Thymus (tissue), 11 donors: ENCODE measurements at regions not wholly inside any gene's neighbourhood (a gene's known extent, or its start where the extent isn't known, plus 50 kb on each side); places are given as distances from the start of the nearest gene placed in this dataset.

Source experiments
- DNase-seq, 9 donors: peaks; one replicate each; pipeline ENCODE4 v3.0.0-alpha.2; 2013; ENCODE audit warnings: low spot score in 9 of 9, low read depth in 6 of 9, missing footprints in 1 of 9
- H3K27ac ChIP-seq, 2 donors: one replicate each; pipeline ENCODE4 v1.5.1; 2013; ENCODE audit warnings: control low read depth in 1 of 2, low read depth in 1 of 2, low read length in 1 of 2, mild to moderate bottlenecking in 1 of 2, moderate library complexity in 1 of 2
- H3K27me3 ChIP-seq, 2 donors: one replicate each; pipeline ENCODE4 v1.5.1; 2013; ENCODE audit warnings: low read length in 1 of 2; ENCODE audit not compliant: control insufficient read depth in 2 of 2, insufficient read depth in 1 of 2
- H3K36me3 ChIP-seq, 2 donors: one replicate each; pipeline ENCODE4 v1.5.1; 2013; ENCODE audit warnings: low read length in 1 of 2, mild to moderate bottlenecking in 1 of 2, moderate library complexity in 1 of 2; ENCODE audit not compliant: control insufficient read depth in 2 of 2, insufficient read depth in 2 of 2
- H3K4me1 ChIP-seq, 2 donors: one replicate each; pipeline ENCODE4 v1.5.1; 2013; ENCODE audit warnings: low read length in 2 of 2; ENCODE audit not compliant: control insufficient read depth in 2 of 2, insufficient read depth in 2 of 2
- H3K4me3 ChIP-seq, 2 donors: one replicate each; pipeline ENCODE4 v1.5.1; 2013; ENCODE audit warnings: low read length in 2 of 2, control low read depth in 1 of 2, mild to moderate bottlenecking in 1 of 2
- H3K9me3 ChIP-seq, 2 donors: one replicate each; pipeline ENCODE4 v1.5.1; 2013; ENCODE audit warnings: low read length in 1 of 2, mild to moderate bottlenecking in 1 of 2; ENCODE audit not compliant: control insufficient read depth in 2 of 2, insufficient read depth in 1 of 2
- WGBS: extraction: QIAGEN DNeasy Blood & Tissue Kit; methylation state at CpG from one replicate; pipeline ENCODE4 v1.1.7; 2013; 5-methylcytosine and 5-hydroxymethylcytosine counted together
- donor health status: healthy.

DNA sequence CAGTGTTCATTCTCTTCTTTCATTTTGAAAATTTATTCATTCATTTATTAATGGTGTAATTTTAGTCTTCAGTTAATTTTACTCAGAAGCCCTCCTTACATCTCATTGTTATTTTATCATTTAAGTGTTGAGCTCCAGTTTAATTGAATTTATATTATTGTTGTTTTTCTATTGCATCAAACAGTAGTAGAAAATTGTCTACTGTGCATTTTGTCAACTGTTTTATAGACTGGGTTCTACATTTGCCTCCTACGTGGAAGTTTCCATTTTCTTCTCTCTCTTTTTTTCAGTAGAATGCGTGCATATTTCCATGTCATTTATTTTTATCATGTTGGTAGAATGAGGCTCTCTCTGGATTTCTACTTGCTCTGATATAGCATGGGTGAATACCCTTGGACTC, 487.4 kb downstream of the NR2F2 start:
- no peaks in the 10 kb centered on the region for H3K9me3 ChIP-seq
- no peaks in the 10 kb centered on the region for H3K4me1 ChIP-seq
- H3K27me3 ChIP-seq: no peaks in the 10 kb centered on the region
- 95% methylated on average over 2 of the region's 2 CpGs for WGBS
- no peaks in the 10 kb centered on the region for H3K36me3 ChIP-seq
- no peak overlapping the region for H3K27ac ChIP-seq
- no peak for DNase-seq
- no peak overlapping the region for H3K4me3 ChIP-seq

- WGBS: 86% methylated on average over 4 of the region's 4 CpGs
- no peak for DNase-seq
- H3K4me3 ChIP-seq: no peak overlapping the region
- no peaks in the 10 kb centered on the region for H3K27me3 ChIP-seq
- no peaks in the 10 kb centered on the region for H3K9me3 ChIP-seq
- H3K4me1 ChIP-seq: no peaks in the 10 kb centered on the region
- H3K27ac ChIP-seq: no peak overlapping the region
- no peaks in the 10 kb centered on the region for H3K36me3 ChIP-seq
Measured at GRCh38 chr15:96818861-96819260, 488.4 kb downstream of the NR2F2 start.

GRCh38 chr15:96827981-96828380, 497.5 kb downstream of the NR2F2 start:
- H3K27me3 ChIP-seq: no peaks in the 10 kb centered on the region
- no peaks in the 10 kb centered on the region for H3K36me3 ChIP-seq
- no peak for DNase-seq
- H3K4me1 ChIP-seq: no peaks in the 10 kb centered on the region
- 81% methylated on average over 8 of the region's 8 CpGs for WGBS
- H3K4me3 ChIP-seq: no peak overlapping the region
- H3K9me3 ChIP-seq: no peaks in the 10 kb centered on the region
- no peak overlapping the region for H3K27ac ChIP-seq

- H3K27me3 ChIP-seq: no peaks in the 10 kb centered on the region
- DNase-seq: no peak
- 83% methylated on average over 14 of the region's 14 CpGs for WGBS
Measured at GRCh38 chr15:96837241-96837970, 506.9 kb downstream of the NR2F2 start.

GRCh38 chr15:96838081-96838480, 507.6 kb downstream of the NR2F2 start:
- no peaks in the 10 kb centered on the region for H3K36me3 ChIP-seq
- H3K27ac ChIP-seq: no peak overlapping the region
- peaks cover 0 to 9% of the 10 kb centered on the region in 2 donors for H3K9me3 ChIP-seq
- no peaks in the 10 kb centered on the region for H3K27me3 ChIP-seq
- no peak overlapping the region for H3K4me3 ChIP-seq
- no peak for DNase-seq
- H3K4me1 ChIP-seq: no peaks in the 10 kb centered on the region

More at GRCh38 chr15:96837241-96837970, 506.9 kb downstream of the NR2F2 start:
- H3K4me3 ChIP-seq: no peak overlapping the region
- H3K27ac ChIP-seq: no peak overlapping the region
- no peaks in the 10 kb centered on the region for H3K36me3 ChIP-seq
- H3K4me1 ChIP-seq: no peaks in the 10 kb centered on the region
- peaks cover 0 to 9% of the 10 kb centered on the region in 2 donors for H3K9me3 ChIP-seq

DNA sequence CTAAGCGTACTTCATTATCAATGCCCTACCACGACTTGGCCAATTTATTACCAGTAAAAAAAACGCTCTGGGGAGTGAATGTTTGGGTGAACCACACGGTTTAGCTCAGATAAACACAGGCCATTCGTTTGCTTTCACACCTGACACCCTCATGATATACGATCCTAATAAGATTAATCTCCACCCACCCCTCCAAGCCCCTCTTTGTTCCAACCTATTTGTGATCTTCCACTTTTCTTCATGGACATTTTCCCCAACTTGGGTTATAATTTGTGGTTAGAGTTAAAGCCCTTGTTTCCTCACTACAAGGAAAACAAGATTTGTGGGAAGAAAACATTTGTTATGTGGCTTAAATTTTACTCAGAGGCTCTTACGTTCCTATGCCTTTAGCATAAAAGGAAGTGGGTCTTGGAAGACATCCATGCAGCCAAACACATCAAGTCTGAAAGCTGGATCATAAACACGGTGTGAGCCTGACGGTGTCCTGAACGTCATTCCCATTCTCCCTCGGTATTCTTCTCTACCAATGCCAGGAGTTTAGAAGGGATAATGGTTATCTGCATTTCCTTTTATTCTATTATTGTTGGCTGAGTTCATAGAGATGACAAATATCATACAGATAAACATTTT, 518.9 kb downstream of the NR2F2 start:
- no peaks in the 10 kb centered on the region for H3K27me3 ChIP-seq
- no peak for DNase-seq
- no peak overlapping the region for H3K4me3 ChIP-seq
- H3K4me1 ChIP-seq: no peaks in the 10 kb centered on the region
- peaks cover 0 to 8% of the 10 kb centered on the region in 2 donors for H3K9me3 ChIP-seq
- WGBS: 50% methylated on average over 11 of the region's 11 CpGs
- H3K27ac ChIP-seq: no peak overlapping the region
- H3K36me3 ChIP-seq: no peaks in the 10 kb centered on the region

GRCh38 chr15:96851613-96852012, 521.1 kb downstream of the NR2F2 start:
- H3K36me3 ChIP-seq: no peaks in the 10 kb centered on the region
- no peak for DNase-seq
- no peaks in the 10 kb centered on the region for H3K4me1 ChIP-seq
- H3K27ac ChIP-seq: no peak overlapping the region
- 77% methylated on average over 3 of the region's 3 CpGs for WGBS
- H3K4me3 ChIP-seq: no peak overlapping the region
- H3K9me3 ChIP-seq: peaks cover 0 to 8% of the 10 kb centered on the region in 2 donors
- H3K27me3 ChIP-seq: no peaks in the 10 kb centered on the region

- Histone ChIP-seq H3K27ac (no peak overlapping the region), H3K4me3 (no peak overlapping the region), H3K27me3 (no peaks in the 10 kb centered on the region), H3K36me3 (no peaks in the 10 kb centered on the region), H3K4me1 (no peaks in the 10 kb centered on the region), H3K9me3 (no peaks in the 10 kb centered on the region)
- WGBS: 85% methylated on average over 9 of the region's 9 CpGs
- DNase-seq: no peak
Measured at GRCh38 chr15:96858694-96859093, 528.2 kb downstream of the NR2F2 start.

DNA sequence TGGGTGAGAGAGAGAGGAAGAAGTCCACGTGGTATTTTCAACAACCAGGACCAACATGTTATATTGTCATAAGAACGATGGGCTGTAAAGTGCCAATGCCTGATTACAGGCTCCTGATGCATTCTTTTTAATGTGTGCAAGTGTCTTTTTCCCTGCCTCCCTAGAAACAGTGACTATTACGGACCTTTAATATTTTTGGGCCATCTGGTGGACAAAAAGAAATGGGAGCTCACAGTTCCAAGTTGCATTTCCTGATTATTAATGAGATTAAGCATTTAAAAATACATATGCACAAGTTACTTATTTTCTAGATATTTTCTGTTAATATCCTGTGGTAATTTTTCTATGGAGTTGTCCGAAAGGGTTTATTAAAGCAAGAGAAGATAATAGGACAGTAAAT, 530.2 kb downstream of the NR2F2 start:
- whole genome bisulfite sequencing: 55% methylated on average over 4 of the region's 4 CpGs
- DNase-seq: no peak
- H3K4me3 ChIP-seq: no peak overlapping the region
- H3K36me3 ChIP-seq: no peaks in the 10 kb centered on the region
- H3K27me3 ChIP-seq: no peaks in the 10 kb centered on the region
- H3K9me3 ChIP-seq: no peaks in the 10 kb centered on the region
- H3K4me1 ChIP-seq: no peaks in the 10 kb centered on the region
- H3K27ac ChIP-seq: no peak overlapping the region
